SK-N-MC (cell line): ENCODE measurements at regions not wholly inside any gene's neighbourhood (a gene's known extent, or its start where the extent isn't known, plus 50 kb on each side); places are given as distances from the start of the nearest gene placed in this dataset.
A peak's percentile ranks its signal among the peaks of the same experiment; 100 is the strongest.

ENCODE experiments used
- DNase-seq: peaks from one replicate; pipeline ENCODE4 v3.0.0-alpha.2; 2011; ENCODE audit warnings: low read depth, low spot score
- H3K27ac ChIP-seq: fragments of 200-600 bp; sonication (generic); 2 replicates; pipeline ENCODE4 v1.5.1; 2016; ENCODE audit warnings: mixed run types
- H3K36me3 ChIP-seq: fragments of 200-600 bp; sonication (generic); 2 replicates; pipeline ENCODE4 v1.6.1; 2017; ENCODE audit warnings: antibody characterized with exemption, low read length, mixed read lengths; ENCODE audit not compliant: insufficient read depth
- H3K4me3 ChIP-seq: fragments of 200-600 bp; sonication (generic); 2 replicates; pipeline ENCODE4 v1.5.1; 2016
- H3K9ac ChIP-seq: fragments of 200-600 bp; sonication (generic); 2 replicates; pipeline ENCODE4 v1.8.0; 2017; ENCODE audit warnings: mixed run types, mixed read lengths; ENCODE audit not compliant: insufficient read length
- H3K9me3 ChIP-seq: fragments of 200-600 bp; sonication (generic); 2 replicates; pipeline ENCODE4 v1.6.1; 2017; ENCODE audit warnings: low read depth, mild to moderate bottlenecking, antibody characterized with exemption, low read length, moderate library complexity, mixed read lengths
- EZH2 ChIP-seq: fragments of 200-600 bp; sonication (generic); IDR thresholded peaks from one replicate; pipeline ENCODE4 v1.6.1; 2017; ENCODE audit warnings: antibody characterized with exemption
- FOXP2 ChIP-seq: optimal IDR thresholded peaks from 2 replicates; pipeline ENCODE3; 2011; ENCODE audit warnings: mild to moderate bottlenecking, moderate library complexity; ENCODE audit not compliant: insufficient read depth; ENCODE audit errors: extremely low read length, control extremely low read depth
- POLR2AphosphoS5 ChIP-seq: IDR thresholded peaks from 2 replicates; pipeline ENCODE4 v1.6.1; 2012; ENCODE audit warnings: mild to moderate bottlenecking, low read depth, low read length, borderline replicate concordance

GRCh38 chr6:128725271-128726233, 157.4 kb upstream of the LAMA2 start:
- TF ChIP-seq EZH2 (no peak), FOXP2 (no peak), POLR2AphosphoS5 (no peak)
- no peak for DNase-seq
- no peak overlapping the region for H3K4me3 ChIP-seq

DNA sequence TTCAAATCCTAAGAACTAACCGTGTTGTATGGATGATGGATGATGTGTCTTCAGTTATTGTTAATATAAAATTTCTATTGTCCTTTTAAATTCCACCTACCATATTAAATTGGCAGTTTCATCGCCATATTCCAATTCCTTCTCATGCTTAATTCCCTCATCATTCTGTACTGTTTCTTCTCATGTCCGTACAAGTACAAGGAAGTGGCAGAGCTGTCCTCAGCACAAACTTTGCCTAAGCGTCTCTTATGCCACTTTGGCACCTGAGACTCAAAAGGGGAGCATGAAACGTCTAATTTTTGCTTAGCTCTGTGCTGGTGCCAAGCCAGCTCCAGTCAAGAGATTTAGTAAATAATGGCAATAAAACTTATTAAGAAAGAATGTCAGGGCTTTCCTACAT, 158.2 kb upstream of the LAMA2 start:
- Histone ChIP-seq H3K36me3 (no peaks in the 10 kb centered on the region), H3K27ac (no peak overlapping the region)
- TF ChIP-seq POLR2AphosphoS5 (no peak), EZH2 (no peak), FOXP2 (no peak)

More at GRCh38 chr6:128725271-128726233, 157.4 kb upstream of the LAMA2 start:
- Histone ChIP-seq H3K27ac (no peak overlapping the region), H3K9me3 (no peaks in the 10 kb centered on the region), H3K9ac (no peak overlapping the region), H3K36me3 (no peaks in the 10 kb centered on the region)

DNA sequence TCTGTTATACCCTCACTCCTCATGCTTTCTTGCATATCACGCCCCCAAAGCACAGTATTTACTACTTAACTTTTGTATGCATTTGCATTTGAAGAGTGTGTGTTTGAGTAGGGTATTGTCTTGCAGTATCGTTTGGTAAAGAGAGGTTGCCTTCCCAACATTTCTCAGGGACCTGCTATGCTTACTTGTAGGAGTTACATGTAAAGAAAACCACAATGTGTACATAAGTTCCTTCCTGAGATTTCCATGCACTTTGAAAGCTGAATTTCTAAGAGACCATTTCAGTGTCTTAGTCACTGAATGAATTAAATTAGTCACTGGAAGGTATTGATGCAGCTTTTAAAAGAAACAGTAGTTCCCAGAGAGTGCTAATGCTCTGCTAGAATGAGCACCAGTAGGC, 159.3 kb upstream of the LAMA2 start:
- TF ChIP-seq EZH2 (no peak), POLR2AphosphoS5 (no peak), FOXP2 (no peak)
- Histone ChIP-seq H3K9me3 (no peaks in the 10 kb centered on the region), H3K4me3 (no peak overlapping the region), H3K27ac (no peak overlapping the region), H3K9ac (no peak overlapping the region), H3K36me3 (no peaks in the 10 kb centered on the region)
- DNase-seq, result no peak

More for the DNA sequence above, 158.2 kb upstream of the LAMA2 start:
- H3K9ac ChIP-seq, result no peak overlapping the region
- H3K4me3 ChIP-seq, result no peak overlapping the region
- DNase-seq, result no peak
- no peaks in the 10 kb centered on the region for H3K9me3 ChIP-seq

- Histone ChIP-seq H3K9ac (no peak overlapping the region), H3K27ac (no peak overlapping the region), H3K36me3 (no peaks in the 10 kb centered on the region), H3K4me3 (no peak overlapping the region), H3K9me3 (no peaks in the 10 kb centered on the region)
- DNase-seq, result no peak
- TF ChIP-seq FOXP2 (no peak), POLR2AphosphoS5 (no peak), EZH2 (no peak)
Measured at GRCh38 chr6:128720891-128721290, 162.0 kb upstream of the LAMA2 start.

- H3K9me3 ChIP-seq, result no peaks in the 10 kb centered on the region
- TF ChIP-seq POLR2AphosphoS5 (no peak), FOXP2 (no peak), EZH2 (no peak)
- no peak overlapping the region for H3K9ac ChIP-seq
- H3K36me3 ChIP-seq, result no peaks in the 10 kb centered on the region
- no peak overlapping the region for H3K27ac ChIP-seq
- DNase-seq, result no peak
- H3K4me3 ChIP-seq, result no peak overlapping the region
Measured at GRCh38 chr6:128719786-128720185, 163.2 kb upstream of the LAMA2 start.

DNA sequence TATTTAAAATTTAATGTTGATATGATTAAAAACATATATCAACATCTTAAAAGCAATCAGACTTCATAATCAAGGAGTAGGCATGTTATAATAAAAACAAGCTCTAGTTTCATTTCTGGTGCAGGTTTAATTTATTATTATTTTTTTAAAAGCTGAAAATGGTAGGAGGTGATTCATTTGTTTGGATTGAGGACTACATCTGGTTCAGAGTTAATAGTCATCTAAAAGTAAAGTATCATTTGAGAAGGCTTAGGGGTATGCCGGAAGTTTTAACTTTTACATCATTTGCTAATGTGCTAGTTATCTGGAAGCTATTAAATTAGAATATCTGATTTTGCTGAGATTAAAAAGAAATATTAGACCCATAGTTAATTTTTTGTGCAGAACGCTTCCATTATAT, 169.5 kb upstream of the LAMA2 start:
- DNase-seq, result no peak

DNA sequence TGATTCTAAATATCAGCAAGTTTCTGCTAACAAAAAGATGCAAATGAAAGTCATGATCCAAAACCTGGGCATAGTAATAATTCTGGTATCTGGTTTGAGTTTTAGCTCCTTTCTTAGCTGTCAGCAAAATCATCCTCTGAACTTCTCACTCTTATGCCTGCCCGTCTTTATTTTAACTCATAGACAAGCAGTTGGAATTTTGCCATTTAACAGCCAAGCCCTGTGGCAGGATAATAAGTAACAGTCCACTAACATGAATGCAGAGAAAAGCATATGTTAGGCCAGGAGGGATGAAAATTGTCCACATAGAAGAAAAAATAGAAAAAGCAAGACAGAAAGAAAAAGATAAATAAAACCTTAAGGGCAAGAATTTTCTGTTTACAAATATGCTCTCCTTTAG, 170.0 kb upstream of the LAMA2 start:
- no peaks in the 10 kb centered on the region for H3K9me3 ChIP-seq
- no peak for DNase-seq
- no peak for TF ChIP-seq FOXP2
- TF ChIP-seq EZH2, result no peak
- TF ChIP-seq POLR2AphosphoS5, result no peak
- no peak overlapping the region for H3K9ac ChIP-seq
- H3K27ac ChIP-seq, result no peak overlapping the region; the same call in 1 of the 2 replicates
- peak overlapping the region; percentile 13; the same call in 1 of the 2 replicates for H3K4me3 ChIP-seq
- H3K36me3 ChIP-seq, result no peaks in the 10 kb centered on the region

More for the DNA sequence above, 169.5 kb upstream of the LAMA2 start:
- no peak overlapping the region for H3K9ac ChIP-seq
- 0 out of 2 replicates have a peak overlapping the region, but pooled peaks have one; percentile 21 for H3K4me3 ChIP-seq
- no peak overlapping the region for H3K27ac ChIP-seq
- H3K36me3 ChIP-seq, result no peaks in the 10 kb centered on the region
- TF ChIP-seq POLR2AphosphoS5 (no peak), EZH2 (no peak), FOXP2 (no peak)
- H3K9me3 ChIP-seq, result no peaks in the 10 kb centered on the region

DNA sequence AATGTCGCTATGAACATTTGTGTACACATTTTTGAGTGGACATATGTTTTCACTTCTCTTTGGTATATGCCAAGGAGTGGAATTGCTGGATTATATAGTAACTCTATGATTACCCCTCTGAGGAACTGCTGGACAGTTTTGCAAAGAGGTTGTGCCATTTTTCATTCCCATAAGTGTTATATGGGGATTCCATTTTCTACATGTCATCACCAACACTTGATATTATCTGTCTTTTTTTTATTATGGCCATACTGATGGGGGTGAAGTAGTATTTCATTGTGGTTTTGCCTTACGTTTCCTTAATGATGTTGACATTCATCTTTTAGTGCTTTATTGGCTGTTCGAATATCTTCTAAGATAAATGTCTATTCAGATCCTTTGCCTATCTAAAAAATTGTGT, 171.8 kb upstream of the LAMA2 start:
- no peak for DNase-seq
- Histone ChIP-seq H3K9me3 (no peaks in the 10 kb centered on the region), H3K9ac (no peak overlapping the region), H3K36me3 (no peaks in the 10 kb centered on the region), H3K4me3 (no peak overlapping the region), H3K27ac (no peak overlapping the region)
- TF ChIP-seq FOXP2, result no peak
- TF ChIP-seq POLR2AphosphoS5, result no peak
- no peak for TF ChIP-seq EZH2
